ENCODE measurements at regions not wholly inside any gene's neighbourhood (a gene's known extent, or its start where the extent isn't known, plus 50 kb on each side); places are given as distances from the start of the nearest gene placed in this dataset.

DNA sequence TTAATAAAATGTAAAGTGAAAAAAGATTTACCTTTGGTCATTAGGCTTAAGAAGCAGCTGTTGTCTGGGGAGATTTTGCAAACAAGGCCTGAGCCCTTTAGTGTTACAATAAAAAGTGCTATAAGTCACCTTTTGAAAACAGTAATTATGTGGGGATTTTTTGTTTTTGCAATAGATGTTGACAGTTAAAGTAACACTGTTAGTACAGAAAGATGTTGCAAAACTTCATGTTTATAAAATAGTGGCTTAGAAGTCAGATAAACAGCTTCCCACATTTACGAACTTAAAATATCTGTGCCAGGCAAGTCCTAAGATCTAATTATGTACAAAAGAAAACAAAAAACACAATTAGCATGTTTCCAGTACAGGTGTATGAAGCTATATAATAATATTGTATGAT is 138.0 kb upstream of the IRS2 start:
- no peaks in the 10 kb centered on the region for H3K4me1 ChIP-seq
- intact Hi-C loops (cut with DNase I), result no loop called here
- H3K9me3 ChIP-seq, result no peaks in the 10 kb centered on the region
- H3K27ac ChIP-seq, result no peak overlapping the region
- H3K27me3 ChIP-seq, result no peaks in the 10 kb centered on the region
- TF ChIP-seq, protein P1, sequence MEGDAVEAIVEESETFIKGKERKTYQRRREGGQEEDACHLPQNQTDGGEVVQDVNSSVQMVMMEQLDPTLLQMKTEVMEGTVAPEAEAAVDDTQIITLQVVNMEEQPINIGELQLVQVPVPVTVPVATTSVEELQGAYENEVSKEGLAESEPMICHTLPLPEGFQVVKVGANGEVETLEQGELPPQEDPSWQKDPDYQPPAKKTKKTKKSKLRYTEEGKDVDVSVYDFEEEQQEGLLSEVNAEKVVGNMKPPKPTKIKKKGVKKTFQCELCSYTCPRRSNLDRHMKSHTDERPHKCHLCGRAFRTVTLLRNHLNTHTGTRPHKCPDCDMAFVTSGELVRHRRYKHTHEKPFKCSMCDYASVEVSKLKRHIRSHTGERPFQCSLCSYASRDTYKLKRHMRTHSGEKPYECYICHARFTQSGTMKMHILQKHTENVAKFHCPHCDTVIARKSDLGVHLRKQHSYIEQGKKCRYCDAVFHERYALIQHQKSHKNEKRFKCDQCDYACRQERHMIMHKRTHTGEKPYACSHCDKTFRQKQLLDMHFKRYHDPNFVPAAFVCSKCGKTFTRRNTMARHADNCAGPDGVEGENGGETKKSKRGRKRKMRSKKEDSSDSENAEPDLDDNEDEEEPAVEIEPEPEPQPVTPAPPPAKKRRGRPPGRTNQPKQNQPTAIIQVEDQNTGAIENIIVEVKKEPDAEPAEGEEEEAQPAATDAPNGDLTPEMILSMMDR (IDR thresholded peaks at IDR 0.05), result no peak
- TF ChIP-seq POLR2AphosphoS5 (IDR thresholded peaks at IDR 0.05; ENCODE audit: insufficient read depth in 1 of 2, low read depth in 1 of 2), result no peak
- TF ChIP-seq POLR2A (IDR thresholded peaks at IDR 0.05), result no peak
- no peak for DNase-seq (ENCODE audit: extremely low spot score in 2 of 2)
- no peaks in the 10 kb centered on the region for H3K36me3 ChIP-seq
- no peak overlapping the region for H3K4me3 ChIP-seq

- no peak for TF ChIP-seq POLR2AphosphoS5 (IDR thresholded peaks at IDR 0.05; ENCODE audit: insufficient read depth in 1 of 2, low read depth in 1 of 2)
- TF ChIP-seq, protein P1 (IDR thresholded peaks at IDR 0.05), result no peak
- TF ChIP-seq POLR2A (IDR thresholded peaks at IDR 0.05), result no peak
- H3K36me3 ChIP-seq, result no peaks in the 10 kb centered on the region
- H3K4me3 ChIP-seq, result no peak overlapping the region
- DNase-seq (ENCODE audit: extremely low spot score in 2 of 2), result no peak
- no peaks in the 10 kb centered on the region for H3K4me1 ChIP-seq
- intact Hi-C loops (cut with DNase I), result no loop called here
- H3K27me3 ChIP-seq, result no peaks in the 10 kb centered on the region
- H3K9me3 ChIP-seq, result no peaks in the 10 kb centered on the region
- H3K27ac ChIP-seq, result no peak overlapping the region
These were observed 136.1 kb upstream of the IRS2 start for GRCh38 chr13:109922518-109922917.

DNA sequence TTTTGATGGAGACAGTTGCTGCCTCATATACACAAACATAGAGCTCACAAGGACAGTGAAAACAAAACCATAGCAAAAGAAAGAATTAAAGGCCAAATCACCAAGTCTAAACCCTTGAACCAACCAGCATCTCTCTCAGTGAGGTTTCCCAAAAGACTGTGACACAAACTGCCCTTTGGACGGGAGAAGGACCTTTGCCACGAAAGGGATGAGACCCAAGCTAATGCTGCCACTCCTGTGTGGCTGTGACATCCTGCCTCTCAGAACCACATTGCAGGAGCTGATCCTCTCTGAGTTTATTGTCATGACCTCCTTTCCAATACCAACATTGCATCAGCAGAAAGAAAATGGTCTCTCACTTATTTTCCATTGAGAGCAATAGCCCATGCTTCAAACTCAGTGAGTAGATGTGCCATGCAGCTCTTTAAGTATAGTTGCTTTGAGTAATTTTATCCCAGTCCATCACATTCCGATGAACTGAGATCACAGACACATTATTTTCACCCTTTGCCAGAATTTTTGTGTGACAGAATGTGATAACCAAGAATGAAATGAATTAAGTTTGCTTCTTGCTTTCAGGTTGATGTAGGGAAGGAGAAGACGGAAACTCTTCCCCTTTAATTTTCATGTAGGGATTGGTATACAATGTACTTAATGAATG is 133.5 kb upstream of the IRS2 start:
- Histone ChIP-seq H3K27me3 (no peaks in the 10 kb centered on the region), H3K4me1 (no peaks in the 10 kb centered on the region), H3K27ac (no peak overlapping the region), H3K9me3 (no peaks in the 10 kb centered on the region), H3K36me3 (no peaks in the 10 kb centered on the region), H3K4me3 (no peak overlapping the region)
- intact Hi-C loops (cut with DNase I), result no loop called here
- TF ChIP-seq POLR2AphosphoS5 (IDR thresholded peaks at IDR 0.05; ENCODE audit: insufficient read depth in 1 of 2, low read depth in 1 of 2) (no peak), POLR2A (IDR thresholded peaks at IDR 0.05) (no peak)
- TF ChIP-seq, protein P1 (IDR thresholded peaks at IDR 0.05), result no peak
- DNase-seq (ENCODE audit: extremely low spot score in 2 of 2), result no peak

DNA sequence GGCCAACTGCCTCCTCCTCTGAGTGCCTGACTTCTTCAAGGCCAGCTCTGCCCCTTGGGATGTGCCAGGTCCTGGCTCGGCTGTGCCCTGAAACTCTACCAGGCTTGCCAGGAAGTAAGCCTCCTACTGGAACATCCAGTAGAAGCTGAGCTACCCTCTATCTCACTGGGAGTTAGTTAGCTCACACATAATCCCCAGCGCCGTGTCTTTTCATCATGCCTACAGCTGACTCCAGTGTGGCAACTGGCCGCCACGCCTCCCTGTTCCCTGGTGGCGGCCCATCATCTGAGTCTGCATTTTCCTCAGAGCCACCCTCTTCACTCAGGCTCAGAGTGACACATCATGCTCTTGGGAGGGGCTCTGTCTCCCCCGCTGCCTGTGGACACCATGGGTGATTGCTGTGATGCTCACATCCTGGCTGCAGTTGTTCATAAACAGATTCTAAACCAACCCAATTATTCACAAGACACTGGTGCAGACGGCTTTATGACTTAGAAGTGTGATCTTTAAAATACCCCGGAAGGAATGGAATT is 131.9 kb upstream of the IRS2 start:
- TF ChIP-seq POLR2A (IDR thresholded peaks at IDR 0.05), result no peak
- TF ChIP-seq POLR2AphosphoS5 (IDR thresholded peaks at IDR 0.05; ENCODE audit: insufficient read depth in 1 of 2, low read depth in 1 of 2), result no peak
- TF ChIP-seq, protein P1 (IDR thresholded peaks at IDR 0.05), result no peak
- Histone ChIP-seq H3K4me3 (no peak overlapping the region), H3K27me3 (no peaks in the 10 kb centered on the region), H3K9me3 (no peaks in the 10 kb centered on the region), H3K4me1 (no peaks in the 10 kb centered on the region), H3K27ac (no peak overlapping the region), H3K36me3 (no peaks in the 10 kb centered on the region)
- intact Hi-C loops (cut with DNase I), result no loop called here
- no peak for DNase-seq (ENCODE audit: extremely low spot score in 2 of 2)

DNA sequence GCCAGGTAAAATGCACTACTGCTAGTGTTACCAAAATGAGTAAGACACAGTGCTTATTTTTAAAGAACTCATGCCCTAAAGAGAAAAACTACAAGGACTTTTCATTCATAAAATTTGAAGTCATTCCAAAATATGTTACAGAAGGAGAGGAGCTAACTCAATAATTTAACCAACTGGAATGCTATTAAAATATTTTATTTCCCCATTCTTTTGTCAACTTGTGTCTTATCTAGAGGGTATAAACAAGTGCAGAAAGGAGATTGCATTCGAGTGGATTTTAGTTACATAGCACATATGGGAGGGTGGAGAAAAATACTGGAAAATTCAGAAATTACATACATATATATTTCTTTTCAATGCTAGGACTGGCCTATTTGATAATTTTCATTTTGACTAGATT is 131.0 kb upstream of the IRS2 start:
- Histone ChIP-seq H3K4me3 (no peak overlapping the region), H3K9me3 (no peaks in the 10 kb centered on the region), H3K27me3 (no peaks in the 10 kb centered on the region), H3K27ac (no peak overlapping the region), H3K4me1 (no peaks in the 10 kb centered on the region), H3K36me3 (no peaks in the 10 kb centered on the region)
- intact Hi-C loops (cut with DNase I), result no loop called here
- TF ChIP-seq POLR2AphosphoS5 (IDR thresholded peaks at IDR 0.05; ENCODE audit: insufficient read depth in 1 of 2, low read depth in 1 of 2), result no peak
- TF ChIP-seq, protein P1 (IDR thresholded peaks at IDR 0.05), result no peak
- DNase-seq (ENCODE audit: extremely low spot score in 2 of 2), result no peak

Data from vagina (tissue), 2 donors.